ENCODE measurements at regions not wholly inside any gene's neighbourhood (a gene's known extent, or its start where the extent isn't known, plus 50 kb on each side); places are given as distances from the start of the nearest gene placed in this dataset.

DNA sequence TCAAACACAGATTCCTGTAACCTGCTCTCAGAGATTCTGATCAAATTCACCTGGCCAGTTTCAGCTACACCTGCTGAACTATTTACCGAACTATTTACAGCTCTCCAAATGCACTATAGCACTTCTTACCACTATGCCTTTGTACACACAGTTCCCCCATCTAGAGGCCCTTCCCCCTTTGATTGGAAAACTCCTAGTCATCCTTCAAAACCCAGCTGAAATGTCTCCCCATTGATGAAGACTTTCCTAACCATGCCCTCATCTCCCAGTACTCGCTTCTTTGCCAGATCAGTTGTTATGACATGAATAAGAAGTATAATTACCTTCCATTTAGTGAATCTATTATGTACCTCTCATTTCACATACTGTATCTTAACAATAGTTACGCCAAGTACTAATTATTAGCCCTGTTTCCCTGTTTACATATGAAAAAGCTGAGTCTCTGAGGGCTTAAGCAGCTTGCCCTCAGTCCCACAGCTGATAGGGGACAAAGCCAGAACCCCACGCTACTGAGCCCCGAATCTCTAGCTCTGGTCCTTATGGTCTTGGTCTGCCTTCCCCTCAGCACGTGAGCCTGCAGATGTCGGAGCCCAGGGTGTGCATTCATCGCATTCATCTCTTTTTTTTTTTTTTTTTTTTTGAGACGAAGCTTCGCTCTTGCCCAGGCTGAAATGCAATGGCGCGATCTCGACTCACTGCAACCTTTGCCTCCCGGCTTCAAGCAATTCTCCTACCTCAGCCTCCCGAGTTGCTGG is 64.7 kb upstream of the ASAP2 start:
- H4K20me1 ChIP-seq (ENCODE audit: insufficient read depth, low read length), result no peaks in the 10 kb centered on the region
- H3K4me1 ChIP-seq (ENCODE audit: insufficient read depth, low read length, severe bottlenecking), result peaks cover 4% of the 10 kb centered on the region
- H3K27me3 ChIP-seq (ENCODE audit: insufficient read depth, low read length), result no peaks in the 10 kb centered on the region
- TF ChIP-seq, protein P1, sequence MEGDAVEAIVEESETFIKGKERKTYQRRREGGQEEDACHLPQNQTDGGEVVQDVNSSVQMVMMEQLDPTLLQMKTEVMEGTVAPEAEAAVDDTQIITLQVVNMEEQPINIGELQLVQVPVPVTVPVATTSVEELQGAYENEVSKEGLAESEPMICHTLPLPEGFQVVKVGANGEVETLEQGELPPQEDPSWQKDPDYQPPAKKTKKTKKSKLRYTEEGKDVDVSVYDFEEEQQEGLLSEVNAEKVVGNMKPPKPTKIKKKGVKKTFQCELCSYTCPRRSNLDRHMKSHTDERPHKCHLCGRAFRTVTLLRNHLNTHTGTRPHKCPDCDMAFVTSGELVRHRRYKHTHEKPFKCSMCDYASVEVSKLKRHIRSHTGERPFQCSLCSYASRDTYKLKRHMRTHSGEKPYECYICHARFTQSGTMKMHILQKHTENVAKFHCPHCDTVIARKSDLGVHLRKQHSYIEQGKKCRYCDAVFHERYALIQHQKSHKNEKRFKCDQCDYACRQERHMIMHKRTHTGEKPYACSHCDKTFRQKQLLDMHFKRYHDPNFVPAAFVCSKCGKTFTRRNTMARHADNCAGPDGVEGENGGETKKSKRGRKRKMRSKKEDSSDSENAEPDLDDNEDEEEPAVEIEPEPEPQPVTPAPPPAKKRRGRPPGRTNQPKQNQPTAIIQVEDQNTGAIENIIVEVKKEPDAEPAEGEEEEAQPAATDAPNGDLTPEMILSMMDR (IDR thresholded peaks at IDR 0.05; ENCODE audit: low read length), result no peak
- TF ChIP-seq EZH2 (IDR thresholded peaks at IDR 0.05; ENCODE audit: borderline replicate concordance, low read length), result no peak
- H3K9me2 ChIP-seq (ENCODE audit: low read depth, low read length), result no peaks in the 10 kb centered on the region
- no peak overlapping the region for H2AFZ ChIP-seq (ENCODE audit: low read length)
- H3K4me3 ChIP-seq (ENCODE audit: low read depth, low read length, poor library complexity, severe bottlenecking), result no peak overlapping the region
- H3K9ac ChIP-seq (ENCODE audit: low read length), result no peak overlapping the region
- no peaks in the 10 kb centered on the region for H3K79me2 ChIP-seq (ENCODE audit: insufficient read depth, low read length)
- no peaks in the 10 kb centered on the region for H3K36me3 ChIP-seq (ENCODE audit: insufficient read depth, low read length)
- no peaks in the 10 kb centered on the region for H3F3A ChIP-seq (ENCODE audit: insufficient read depth, low read length)
- H3K4me2 ChIP-seq (ENCODE audit: low read length), result no peak overlapping the region
- H3K27ac ChIP-seq (ENCODE audit: low read depth, low read length, poor library complexity, severe bottlenecking), result no peak overlapping the region
- H3K9me3 ChIP-seq (ENCODE audit: low read length), result no peaks in the 10 kb centered on the region

DNA sequence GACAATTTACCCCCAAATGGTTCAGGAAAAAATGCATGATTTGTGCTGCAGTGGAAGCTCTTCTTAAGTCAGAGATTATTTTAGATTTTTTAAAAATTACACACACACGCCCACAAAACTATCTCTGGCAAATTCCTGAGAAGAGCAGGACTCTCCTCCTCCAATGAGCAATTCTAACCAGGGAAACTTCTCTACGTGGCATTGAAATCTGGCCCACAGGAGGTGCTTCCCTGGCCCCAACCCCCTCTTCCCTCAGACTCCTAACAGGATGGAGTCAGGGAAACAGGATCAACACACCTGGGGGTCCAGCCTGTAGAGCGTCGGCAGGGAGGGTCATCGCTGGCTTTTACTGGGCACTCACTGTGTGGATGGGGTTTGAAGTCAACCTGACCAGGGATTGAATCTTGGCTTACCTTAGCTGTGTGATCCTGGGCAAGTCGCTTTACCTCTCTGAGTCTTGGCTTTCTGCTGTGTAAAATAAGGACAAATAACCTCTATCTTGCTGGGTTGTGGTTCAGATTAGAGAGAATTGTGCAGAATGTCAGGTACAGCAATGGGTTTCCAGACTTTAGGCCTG is 65.4 kb upstream of the ASAP2 start:
- no peak overlapping the region for H3K4me3 ChIP-seq (ENCODE audit: low read depth, low read length, poor library complexity, severe bottlenecking)
- peaks cover 4% of the 10 kb centered on the region for H3K4me1 ChIP-seq (ENCODE audit: insufficient read depth, low read length, severe bottlenecking)
- TF ChIP-seq, protein P1 (IDR thresholded peaks at IDR 0.05; ENCODE audit: low read length), result no peak
- TF ChIP-seq EZH2 (IDR thresholded peaks at IDR 0.05; ENCODE audit: borderline replicate concordance, low read length), result no peak
- no peaks in the 10 kb centered on the region for H3F3A ChIP-seq (ENCODE audit: insufficient read depth, low read length)
- H3K36me3 ChIP-seq (ENCODE audit: insufficient read depth, low read length), result no peaks in the 10 kb centered on the region
- no peaks in the 10 kb centered on the region for H3K79me2 ChIP-seq (ENCODE audit: insufficient read depth, low read length)
- H4K20me1 ChIP-seq (ENCODE audit: insufficient read depth, low read length), result no peaks in the 10 kb centered on the region
- H3K27ac ChIP-seq (ENCODE audit: low read depth, low read length, poor library complexity, severe bottlenecking), result no peak overlapping the region
- no peak overlapping the region for H3K9ac ChIP-seq (ENCODE audit: low read length)
- H3K27me3 ChIP-seq (ENCODE audit: insufficient read depth, low read length), result no peaks in the 10 kb centered on the region
- no peaks in the 10 kb centered on the region for H3K9me2 ChIP-seq (ENCODE audit: low read depth, low read length)
- H3K4me2 ChIP-seq (ENCODE audit: low read length), result no peak overlapping the region
- no peaks in the 10 kb centered on the region for H3K9me3 ChIP-seq (ENCODE audit: low read length)
- H2AFZ ChIP-seq (ENCODE audit: low read length), result no peak overlapping the region

- no peaks in the 10 kb centered on the region for H3K27me3 ChIP-seq (ENCODE audit: insufficient read depth, low read length)
- H2AFZ ChIP-seq (ENCODE audit: low read length), result no peak overlapping the region
- no peaks in the 10 kb centered on the region for H3K79me2 ChIP-seq (ENCODE audit: insufficient read depth, low read length)
- H3K4me3 ChIP-seq (ENCODE audit: low read depth, low read length, poor library complexity, severe bottlenecking), result no peak overlapping the region
- H3K4me1 ChIP-seq (ENCODE audit: insufficient read depth, low read length, severe bottlenecking), result peaks cover 4% of the 10 kb centered on the region
- no peaks in the 10 kb centered on the region for H4K20me1 ChIP-seq (ENCODE audit: insufficient read depth, low read length)
- no peaks in the 10 kb centered on the region for H3K9me2 ChIP-seq (ENCODE audit: low read depth, low read length)
- no peaks in the 10 kb centered on the region for H3K9me3 ChIP-seq (ENCODE audit: low read length)
- no peak overlapping the region for H3K9ac ChIP-seq (ENCODE audit: low read length)
- H3K36me3 ChIP-seq (ENCODE audit: insufficient read depth, low read length), result no peaks in the 10 kb centered on the region
- TF ChIP-seq, protein P1 (IDR thresholded peaks at IDR 0.05; ENCODE audit: low read length), result no peak; the same call in 1 of the 2 replicates
- TF ChIP-seq EZH2 (IDR thresholded peaks at IDR 0.05; ENCODE audit: borderline replicate concordance, low read length), result no peak
- H3K27ac ChIP-seq (ENCODE audit: low read depth, low read length, poor library complexity, severe bottlenecking), result no peak overlapping the region
- no peaks in the 10 kb centered on the region for H3F3A ChIP-seq (ENCODE audit: insufficient read depth, low read length)
- no peak overlapping the region for H3K4me2 ChIP-seq (ENCODE audit: low read length)
Measured at GRCh38 chr2:9140645-9141044, 66.0 kb upstream of the ASAP2 start.
